Natural killer cell treated with Interleukin-12 subunit alpha and Interleukin-12 subunit beta and Interleukin-15 and Interleukin-18, amount 100 ng/mL, for 72 hours (primary cell): ENCODE measurements at regions not wholly inside any gene's neighbourhood (a gene's known extent, or its start where the extent isn't known, plus 50 kb on each side); places are given as distances from the start of the nearest gene placed in this dataset.

Experiments used
- ATAC-seq, 2 donors: fragments of 150-1000 bp; cut with Tn5 transposase in 1 of 2; sonication (Bioruptor Pico), chemical (Tn5 transposase) in 1 of 2; 2 replicates each; pipeline ENCODE4 v1.10.0; 2021
- DNase-seq: peaks from one replicate; pipeline ENCODE4 v3.0.0; 2022; ENCODE audit warnings: low spot score
- H3K27ac Mint-ChIP-seq, 2 donors: 1 replicate in 1 of 2; 2 replicates in 1 of 2; pipeline ENCODE4 v1.8.0; 2022; ENCODE audit warnings: mixed read lengths in 2 of 2, mild to moderate bottlenecking in 1 of 2, moderate library complexity in 1 of 2
- H3K27me3 Mint-ChIP-seq, 2 donors: 1 replicate in 1 of 2; 2 replicates in 1 of 2; pipeline ENCODE4 v1.8.0; 2022; ENCODE audit warnings: mixed read lengths in 2 of 2
- H3K36me3 Mint-ChIP-seq: one replicate; pipeline ENCODE4 v1.8.0; 2022; ENCODE audit warnings: mixed read lengths
- H3K4me1 Mint-ChIP-seq, 2 donors: 1 replicate in 1 of 2; 2 replicates in 1 of 2; pipeline ENCODE4 v1.8.0; 2022; ENCODE audit warnings: low read depth in 2 of 2, mixed read lengths in 2 of 2, mild to moderate bottlenecking in 1 of 2
- H3K4me3 Mint-ChIP-seq: one replicate; pipeline ENCODE4 v1.8.0; 2022; ENCODE audit warnings: mixed read lengths
- H3K9me3 Mint-ChIP-seq: 2 replicates; pipeline ENCODE4 v1.8.0; 2022; ENCODE audit warnings: mixed read lengths

DNA sequence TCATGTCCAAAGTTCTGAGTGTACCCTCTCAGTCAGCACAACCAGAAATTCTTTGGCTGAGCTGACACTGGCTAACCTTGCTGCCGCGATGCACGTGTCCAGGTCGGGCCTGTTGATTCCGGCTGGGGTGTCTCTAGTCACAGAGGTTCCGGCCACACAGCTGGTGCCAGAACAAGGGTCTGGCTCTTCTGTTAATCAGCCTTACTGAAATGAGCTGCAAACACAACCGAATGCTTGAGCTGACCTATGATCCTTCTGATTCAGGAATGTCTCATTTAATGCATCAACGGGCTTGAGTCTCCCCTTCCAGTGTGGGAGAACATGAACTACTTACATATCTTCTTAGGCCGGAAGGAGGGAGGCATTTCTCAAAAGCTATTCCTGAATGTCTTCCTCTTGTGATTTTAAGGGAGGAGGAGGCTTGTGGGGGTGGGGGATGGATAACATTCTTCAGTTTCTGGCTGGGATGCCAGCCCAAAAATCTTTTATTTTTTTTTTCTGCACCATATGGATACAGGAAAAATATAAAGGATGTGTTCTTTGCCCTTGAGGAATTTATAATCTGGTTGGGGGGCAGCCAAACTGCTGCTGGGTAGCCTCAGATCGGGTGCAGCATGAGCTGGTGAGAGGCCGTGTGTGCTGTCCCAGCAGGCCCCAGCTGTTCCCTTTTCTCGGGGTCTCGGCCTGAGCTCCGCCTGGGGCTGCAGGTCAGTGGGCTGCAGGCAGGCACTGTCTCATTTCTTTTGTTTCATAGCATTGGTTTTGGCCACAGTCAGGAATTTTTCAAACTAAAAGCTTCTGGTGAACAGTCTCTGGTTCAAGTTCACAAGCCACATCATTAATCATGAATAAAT, 319.1 kb upstream of the TBL1XR1 start:
- ATAC-seq (no peak), DNase-seq (no peak)
- Mint-ChIP-seq H3K27me3 (no peaks in the 10 kb centered on the region), H3K27ac (no peak overlapping the region), H3K9me3 (peaks cover 3% of the 10 kb centered on the region), H3K4me3 (no peak overlapping the region), H3K36me3 (no peaks in the 10 kb centered on the region), H3K4me1 (peaks cover 0 to 2% of the 10 kb centered on the region in 2 donors)

DNA sequence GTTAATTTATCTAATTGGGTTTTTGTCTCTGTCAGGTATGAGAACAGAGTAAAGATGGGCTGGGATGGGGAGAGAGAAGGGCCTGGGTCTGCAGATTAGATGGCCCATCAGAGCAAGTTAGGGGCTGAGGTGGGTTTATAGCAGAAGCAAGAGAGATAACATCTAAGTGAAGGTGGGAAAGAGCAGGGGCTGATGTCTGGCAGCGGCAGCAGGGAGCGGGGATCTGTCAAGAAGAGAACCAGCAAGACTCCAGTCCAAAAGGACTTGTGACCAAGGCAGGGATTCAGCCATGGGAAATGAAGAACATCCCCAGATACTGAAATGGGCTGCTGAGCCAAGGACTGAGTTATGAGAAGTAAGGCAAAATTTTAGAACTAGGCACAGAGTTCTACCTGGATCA, 320.6 kb upstream of the TBL1XR1 start:
- H3K9me3 Mint-ChIP-seq = peaks cover 3% of the 10 kb centered on the region
- no peak for ATAC-seq
- DNase-seq = no peak
- no peaks in the 10 kb centered on the region for H3K36me3 Mint-ChIP-seq
- no peaks in the 10 kb centered on the region for H3K27me3 Mint-ChIP-seq
- peaks cover 0 to 2% of the 10 kb centered on the region in 2 donors for H3K4me1 Mint-ChIP-seq
- H3K4me3 Mint-ChIP-seq = no peak overlapping the region
- no peak overlapping the region for H3K27ac Mint-ChIP-seq

DNA sequence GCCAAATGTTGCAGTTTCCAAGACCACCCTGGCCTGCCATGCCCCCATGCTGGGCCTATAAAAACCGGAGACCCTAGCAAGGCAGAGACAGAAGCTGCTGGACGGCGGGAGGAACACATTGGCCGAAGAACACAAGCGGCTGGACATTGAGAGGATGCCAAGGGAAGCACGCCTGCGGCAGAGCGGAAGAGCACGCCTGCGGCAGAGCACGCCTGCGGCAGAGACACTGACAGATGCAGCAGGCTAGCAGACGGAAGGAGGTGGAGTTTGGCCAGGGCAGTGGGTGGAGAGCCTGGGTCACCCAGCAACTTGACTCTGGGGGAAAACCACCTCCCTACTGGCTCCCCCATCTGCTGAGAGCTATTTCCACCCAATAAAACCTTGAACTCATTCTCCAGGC, 322.3 kb upstream of the TBL1XR1 start:
- DNase-seq = no peak

GRCh38 chr3:177521305-177521704, 324.0 kb upstream of the TBL1XR1 start:
- Mint-ChIP-seq H3K36me3 (no peaks in the 10 kb centered on the region), H3K4me1 (peaks cover 10 to 15% of the 10 kb centered on the region in 2 donors), H3K9me3 (peaks cover 6% of the 10 kb centered on the region), H3K4me3 (no peak overlapping the region), H3K27me3 (no peaks in the 10 kb centered on the region), H3K27ac (no peak overlapping the region)
- no peak for DNase-seq
- no peak for ATAC-seq

More for the DNA sequence above, 322.3 kb upstream of the TBL1XR1 start:
- no peak for ATAC-seq
- Mint-ChIP-seq H3K36me3 (no peaks in the 10 kb centered on the region), H3K27ac (peak overlapping the region in 1 of 2 donors; percentile 7), H3K4me3 (no peak overlapping the region), H3K27me3 (no peaks in the 10 kb centered on the region), H3K9me3 (peaks cover 3% of the 10 kb centered on the region), H3K4me1 (peaks cover 0 to 2% of the 10 kb centered on the region in 2 donors)

GRCh38 chr3:177522051-177522450, 324.8 kb upstream of the TBL1XR1 start:
- H3K27me3 Mint-ChIP-seq = no peaks in the 10 kb centered on the region
- no peak overlapping the region for H3K27ac Mint-ChIP-seq
- peaks cover 6% of the 10 kb centered on the region for H3K9me3 Mint-ChIP-seq
- H3K4me3 Mint-ChIP-seq = no peak overlapping the region
- no peak for DNase-seq
- ATAC-seq = no peak
- no peaks in the 10 kb centered on the region for H3K36me3 Mint-ChIP-seq
- peaks cover 12 to 16% of the 10 kb centered on the region in 2 donors for H3K4me1 Mint-ChIP-seq

DNA sequence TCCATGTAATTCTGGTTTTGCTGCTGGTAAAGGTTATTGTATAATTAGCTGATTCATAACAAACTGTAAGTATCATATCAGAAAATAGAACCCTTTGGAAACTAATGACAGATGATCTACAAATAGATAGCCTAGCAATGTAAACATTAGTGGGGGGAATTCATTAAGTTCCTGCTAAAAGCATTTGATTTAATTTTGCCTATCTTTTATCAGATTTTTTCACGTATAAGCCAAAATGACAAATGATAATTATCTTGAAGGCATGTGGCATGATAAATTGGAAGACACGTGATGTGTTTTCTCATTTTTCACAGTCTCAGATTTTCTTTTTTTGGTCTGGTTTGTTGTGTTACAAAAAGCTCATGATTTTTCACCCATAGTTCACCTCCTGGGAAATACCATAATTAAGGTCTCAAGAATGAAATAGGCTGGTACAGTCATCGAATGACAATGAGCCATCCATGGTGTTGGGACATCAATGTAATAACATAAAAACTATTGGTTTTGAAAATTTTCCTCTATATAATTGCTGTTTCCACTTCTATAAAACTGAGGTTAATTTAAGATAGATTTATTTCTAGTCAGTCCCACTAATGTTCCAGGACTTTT, 325.9 kb upstream of the TBL1XR1 start:
- Mint-ChIP-seq H3K36me3 (no peaks in the 10 kb centered on the region), H3K27ac (no peak overlapping the region), H3K4me1 (peaks cover 12 to 16% of the 10 kb centered on the region in 2 donors), H3K4me3 (no peak overlapping the region), H3K27me3 (no peaks in the 10 kb centered on the region), H3K9me3 (peaks cover 6% of the 10 kb centered on the region)
- DNase-seq = no peak
- ATAC-seq = no peak

- H3K27me3 Mint-ChIP-seq = no peaks in the 10 kb centered on the region
- DNase-seq (no peak), ATAC-seq (no peak)
- H3K36me3 Mint-ChIP-seq = no peaks in the 10 kb centered on the region
- peaks cover 12 to 18% of the 10 kb centered on the region in 2 donors for H3K4me1 Mint-ChIP-seq
- no peak overlapping the region for H3K27ac Mint-ChIP-seq
- H3K4me3 Mint-ChIP-seq = no peak overlapping the region
- H3K9me3 Mint-ChIP-seq = peaks cover 6% of the 10 kb centered on the region
Measured at GRCh38 chr3:177523872-177524438, 326.7 kb upstream of the TBL1XR1 start.

DNA sequence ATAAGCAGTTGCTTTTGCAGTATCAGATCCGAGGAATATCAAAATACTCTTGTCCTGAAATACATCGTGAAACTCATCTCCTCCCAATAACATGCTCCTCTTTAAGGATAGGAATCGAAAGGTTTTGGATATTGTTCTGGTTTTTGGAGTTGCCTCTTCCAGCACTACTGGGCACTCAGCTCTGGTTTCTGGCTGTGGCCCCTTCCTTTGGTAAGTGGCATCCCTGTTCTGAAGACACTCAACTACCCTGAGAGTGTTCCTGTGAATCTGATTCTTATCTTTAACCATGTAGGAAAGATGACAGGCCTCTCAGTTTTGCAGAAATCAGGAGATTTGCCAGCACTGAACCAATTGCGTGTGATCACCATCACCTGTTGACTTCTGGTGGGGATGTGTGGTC, 327.5 kb upstream of the TBL1XR1 start:
- DNase-seq (no peak), ATAC-seq (no peak)
- Mint-ChIP-seq H3K36me3 (no peaks in the 10 kb centered on the region), H3K4me3 (no peak overlapping the region), H3K4me1 (peaks cover 12 to 19% of the 10 kb centered on the region in 2 donors), H3K9me3 (peaks cover 3% of the 10 kb centered on the region), H3K27me3 (no peaks in the 10 kb centered on the region), H3K27ac (peak overlapping the region in 1 of 2 donors; percentile 20)

DNA sequence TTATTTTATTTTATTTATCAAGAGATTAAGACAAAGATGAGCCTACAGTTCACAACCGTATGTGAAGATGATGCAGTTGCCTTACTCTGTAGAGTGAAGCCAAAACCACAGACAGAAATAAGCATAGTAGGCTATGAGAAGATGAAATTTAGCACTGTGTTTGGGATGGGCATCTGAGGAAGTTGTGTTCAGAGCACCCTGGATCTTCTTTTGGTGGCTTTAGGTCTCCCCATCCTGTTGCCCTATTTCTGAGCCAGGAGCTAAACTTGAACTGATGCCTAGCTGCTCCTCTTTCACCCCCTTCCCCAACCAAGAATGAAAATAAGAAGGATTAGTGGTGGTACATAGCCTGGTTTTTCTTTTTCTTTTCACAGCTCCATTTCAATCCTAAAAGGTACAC, 328.1 kb upstream of the TBL1XR1 start:
- Mint-ChIP-seq H3K27ac (peak overlapping the region in 1 of 2 donors; percentile 20), H3K36me3 (no peaks in the 10 kb centered on the region), H3K27me3 (no peaks in the 10 kb centered on the region), H3K4me1 (peaks cover 12 to 19% of the 10 kb centered on the region in 2 donors), H3K4me3 (no peak overlapping the region), H3K9me3 (peaks cover 3% of the 10 kb centered on the region)
- DNase-seq (no peak), ATAC-seq (no peak)

- ATAC-seq (no peak), DNase-seq (no peak)
- Mint-ChIP-seq H3K4me1 (peaks cover 12 to 19% of the 10 kb centered on the region in 2 donors), H3K36me3 (no peaks in the 10 kb centered on the region), H3K9me3 (peaks cover 3% of the 10 kb centered on the region), H3K27me3 (no peaks in the 10 kb centered on the region), H3K4me3 (no peak overlapping the region), H3K27ac (peak overlapping the region in 1 of 2 donors; percentile 68)
Measured at GRCh38 chr3:177525987-177526712, 328.9 kb upstream of the TBL1XR1 start.

GRCh38 chr3:177527182-177527581, 329.9 kb upstream of the TBL1XR1 start:
- Mint-ChIP-seq H3K9me3 (peaks cover 3% of the 10 kb centered on the region), H3K27ac (no peak overlapping the region), H3K36me3 (no peaks in the 10 kb centered on the region), H3K4me3 (no peak overlapping the region), H3K27me3 (no peaks in the 10 kb centered on the region), H3K4me1 (peaks cover 12 to 19% of the 10 kb centered on the region in 2 donors)
- DNase-seq (no peak), ATAC-seq (no peak)

DNA sequence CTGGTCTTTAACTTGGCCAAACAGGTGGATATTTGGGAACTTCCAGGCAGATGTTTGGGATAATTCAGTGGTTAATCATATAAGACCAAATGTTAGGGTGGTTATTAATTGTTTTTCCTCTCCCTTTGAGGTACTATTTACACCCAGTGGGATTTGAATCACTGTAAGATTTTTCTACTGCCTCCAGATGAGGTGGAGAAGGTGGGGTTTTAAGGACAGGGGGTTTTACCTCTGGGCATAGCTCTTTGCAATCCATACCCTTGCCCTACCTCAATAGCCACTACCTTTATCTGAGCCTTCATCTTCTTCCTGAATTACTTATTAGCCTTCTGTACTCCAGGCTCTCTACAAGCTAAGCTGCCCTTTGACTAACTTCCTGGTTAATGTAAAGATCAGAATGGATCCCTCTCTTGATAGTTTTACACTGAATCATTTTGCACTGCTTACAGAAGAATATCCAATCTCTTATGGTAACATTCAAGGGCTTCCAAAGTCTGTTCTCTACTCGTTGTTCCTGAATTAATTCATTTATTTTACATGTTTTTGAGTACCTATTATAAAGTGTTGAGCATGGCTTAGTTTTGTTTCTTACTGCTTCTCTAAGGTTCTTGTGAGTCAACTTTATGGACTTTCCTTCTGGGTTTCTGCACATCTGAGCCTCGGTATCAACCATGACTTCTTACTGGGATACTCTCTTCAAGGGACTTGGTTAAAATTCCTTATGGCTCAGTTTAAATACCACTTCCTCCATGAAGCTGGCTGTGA, 331.2 kb upstream of the TBL1XR1 start:
- no peak for DNase-seq
- no peak for ATAC-seq
- Mint-ChIP-seq H3K27ac (no peak overlapping the region), H3K27me3 (no peaks in the 10 kb centered on the region), H3K36me3 (no peaks in the 10 kb centered on the region), H3K4me1 (peaks cover 12 to 19% of the 10 kb centered on the region in 2 donors), H3K4me3 (no peak overlapping the region), H3K9me3 (peaks cover 3% of the 10 kb centered on the region)

DNA sequence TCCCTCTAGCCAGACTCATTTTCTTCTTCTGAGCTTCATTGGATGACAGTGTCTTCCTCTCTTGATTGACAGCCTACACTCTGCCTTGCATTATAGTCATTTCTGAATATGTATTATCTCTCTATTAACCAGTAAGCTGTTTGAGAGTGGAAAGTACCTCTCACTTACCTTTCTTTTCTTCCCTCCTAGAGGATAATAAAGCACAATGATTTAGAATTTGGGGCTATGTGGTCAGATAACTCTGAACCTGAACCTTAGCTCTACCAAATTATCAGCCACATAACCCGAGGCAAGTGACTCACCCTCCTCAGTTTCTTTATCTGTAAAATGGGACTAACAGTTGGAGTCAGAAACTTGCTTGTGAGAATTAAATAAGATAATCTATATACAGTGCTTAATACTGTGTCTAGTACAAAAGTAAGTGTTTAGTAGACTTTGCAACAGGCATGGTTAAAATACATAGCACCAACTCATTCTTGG, 331.8 kb upstream of the TBL1XR1 start:
- H3K9me3 Mint-ChIP-seq = peaks cover 3% of the 10 kb centered on the region
- H3K36me3 Mint-ChIP-seq = no peaks in the 10 kb centered on the region
- no peak for DNase-seq
- no peaks in the 10 kb centered on the region for H3K27me3 Mint-ChIP-seq
- H3K4me3 Mint-ChIP-seq = no peak overlapping the region
- no peak for ATAC-seq
- no peak overlapping the region for H3K27ac Mint-ChIP-seq
- H3K4me1 Mint-ChIP-seq = peaks cover 12 to 19% of the 10 kb centered on the region in 2 donors
